ENCODE measurements at regions not wholly inside any gene's neighbourhood (a gene's known extent, or its start where the extent isn't known, plus 50 kb on each side); places are given as distances from the start of the nearest gene placed in this dataset.

GRCh38 chr1:56425494-56426037 lies 153.8 kb downstream of the PLPP3 start:
- no peak overlapping the region for H3K27ac Mint-ChIP-seq (ENCODE audit: unreplicated experiment)
- H3K9me3 Mint-ChIP-seq (ENCODE audit: low read depth): no peaks in the 10 kb centered on the region
- H3K27me3 Mint-ChIP-seq (ENCODE audit: low read depth): no peaks in the 10 kb centered on the region
- no peaks in the 10 kb centered on the region for H3K36me3 Mint-ChIP-seq (ENCODE audit: low read depth)
- H3K4me1 Mint-ChIP-seq (ENCODE audit: low read depth): peaks cover 5% of the 10 kb centered on the region
- no peak overlapping the region for H3K4me3 Mint-ChIP-seq (ENCODE audit: unreplicated experiment)
- no peak for DNase-seq (ENCODE audit: low spot score)
- no peak for TF ChIP-seq CTCF (IDR thresholded peaks at IDR 0.05)

- no peaks in the 10 kb centered on the region for H3K36me3 Mint-ChIP-seq (ENCODE audit: low read depth)
- H3K4me1 Mint-ChIP-seq (ENCODE audit: low read depth): peaks cover 5% of the 10 kb centered on the region
- H3K4me3 Mint-ChIP-seq (ENCODE audit: unreplicated experiment): no peak overlapping the region
- no peak for TF ChIP-seq CTCF (IDR thresholded peaks at IDR 0.05)
- H3K27ac Mint-ChIP-seq (ENCODE audit: unreplicated experiment): no peak overlapping the region
- DNase-seq (ENCODE audit: low spot score): no peak
- no peaks in the 10 kb centered on the region for H3K27me3 Mint-ChIP-seq (ENCODE audit: low read depth)
- H3K9me3 Mint-ChIP-seq (ENCODE audit: low read depth): no peaks in the 10 kb centered on the region
Measured at GRCh38 chr1:56424744-56425493, 154.4 kb downstream of the PLPP3 start.

- no peak for TF ChIP-seq CTCF (IDR thresholded peaks at IDR 0.05)
- Mint-ChIP-seq H3K27me3 (ENCODE audit: low read depth) (no peaks in the 10 kb centered on the region), H3K4me1 (ENCODE audit: low read depth) (peaks cover 5% of the 10 kb centered on the region), H3K9me3 (ENCODE audit: low read depth) (no peaks in the 10 kb centered on the region), H3K4me3 (ENCODE audit: unreplicated experiment) (no peak overlapping the region), H3K27ac (ENCODE audit: unreplicated experiment) (no peak overlapping the region), H3K36me3 (ENCODE audit: low read depth) (no peaks in the 10 kb centered on the region)
- no peak for DNase-seq (ENCODE audit: low spot score)
Measured at GRCh38 chr1:56423716-56424115, 155.6 kb downstream of the PLPP3 start.

GRCh38 chr1:56418151-56418631 lies 161.2 kb downstream of the PLPP3 start:
- no peak for DNase-seq (ENCODE audit: low spot score)
- Mint-ChIP-seq H3K27me3 (ENCODE audit: low read depth) (no peaks in the 10 kb centered on the region), H3K27ac (ENCODE audit: unreplicated experiment) (no peak overlapping the region), H3K4me3 (ENCODE audit: unreplicated experiment) (no peak overlapping the region), H3K36me3 (ENCODE audit: low read depth) (no peaks in the 10 kb centered on the region), H3K9me3 (ENCODE audit: low read depth) (no peaks in the 10 kb centered on the region), H3K4me1 (ENCODE audit: low read depth) (no peaks in the 10 kb centered on the region)
- TF ChIP-seq CTCF (IDR thresholded peaks at IDR 0.05): no peak

GRCh38 chr1:56417646-56418045 lies 161.7 kb downstream of the PLPP3 start:
- Mint-ChIP-seq H3K4me1 (ENCODE audit: low read depth) (no peaks in the 10 kb centered on the region), H3K27ac (ENCODE audit: unreplicated experiment) (no peak overlapping the region), H3K36me3 (ENCODE audit: low read depth) (no peaks in the 10 kb centered on the region), H3K27me3 (ENCODE audit: low read depth) (no peaks in the 10 kb centered on the region), H3K4me3 (ENCODE audit: unreplicated experiment) (no peak overlapping the region), H3K9me3 (ENCODE audit: low read depth) (no peaks in the 10 kb centered on the region)
- no peak for DNase-seq (ENCODE audit: low spot score)
- TF ChIP-seq CTCF (IDR thresholded peaks at IDR 0.05): no peak

Data from chondrocyte (in vitro differentiated cells).